Stimulated activated CD8-positive, alpha-beta memory T cell treated with anti-CD3 and anti-CD28 coated beads, Interleukin-4, amount 100 ng/mL, for 4 hours (primary cell): ENCODE measurements at regions not wholly inside any gene's neighbourhood (a gene's known extent, or its start where the extent isn't known, plus 50 kb on each side); places are given as distances from the start of the nearest gene placed in this dataset.

Experiments used
- DNase-seq, 2 donors: peaks; one replicate each; pipeline ENCODE4 v3.0.0-alpha.2; 2020; ENCODE audit warnings: low read depth in 2 of 2, low spot score in 1 of 2

DNA sequence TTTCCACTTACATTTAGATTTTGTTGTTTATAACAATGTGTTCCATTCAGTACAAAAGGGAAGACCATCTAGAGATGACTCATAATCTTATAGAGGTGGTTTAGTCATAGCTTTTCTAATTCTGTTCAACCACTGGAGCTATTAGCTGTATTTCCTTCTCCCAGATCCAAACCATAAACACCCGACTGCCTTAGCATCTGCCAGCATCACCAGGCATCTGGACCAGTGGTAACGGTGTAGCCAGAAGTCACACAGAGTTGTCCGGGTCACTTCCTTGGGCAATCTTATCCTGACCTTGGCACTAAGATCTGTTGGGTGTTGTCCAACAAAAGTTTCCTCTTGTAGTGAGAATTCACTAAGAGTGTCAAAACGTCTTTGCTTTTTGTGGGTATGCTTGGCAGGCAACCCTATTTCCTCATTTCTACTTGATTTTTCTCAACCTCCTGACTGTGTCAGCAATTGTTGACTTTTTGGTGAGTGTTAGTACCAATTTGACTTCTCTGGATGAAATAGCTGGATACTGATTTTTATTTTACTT lies 372.1 kb upstream of the B3GALT2 start:
- no peak for DNase-seq

- no peak for DNase-seq
Measured at GRCh38 chr1:193555662-193556441, 369.4 kb upstream of the B3GALT2 start.

GRCh38 chr1:193553564-193553963 lies 367.2 kb upstream of the B3GALT2 start:
- no peak for DNase-seq

DNA sequence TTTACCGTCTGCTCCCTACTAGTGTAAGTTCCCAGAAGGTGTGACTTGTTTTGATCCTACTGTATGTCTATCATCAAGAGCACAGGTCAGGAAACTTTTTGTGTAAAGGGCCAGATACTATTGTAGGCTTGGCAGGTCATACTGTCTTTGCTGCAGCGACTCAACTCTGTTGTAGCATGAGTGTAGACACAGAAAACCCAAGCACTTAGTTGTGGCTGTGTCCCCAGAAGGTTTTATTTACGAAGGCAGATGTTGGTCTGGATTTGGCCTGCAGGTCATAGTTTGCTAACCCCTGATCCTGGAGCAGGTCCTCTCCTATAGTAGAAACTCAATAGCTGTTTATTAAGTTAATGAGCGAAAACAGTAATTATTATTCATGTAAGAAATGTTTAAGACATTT lies 365.9 kb upstream of the B3GALT2 start:
- no peak for DNase-seq

DNA sequence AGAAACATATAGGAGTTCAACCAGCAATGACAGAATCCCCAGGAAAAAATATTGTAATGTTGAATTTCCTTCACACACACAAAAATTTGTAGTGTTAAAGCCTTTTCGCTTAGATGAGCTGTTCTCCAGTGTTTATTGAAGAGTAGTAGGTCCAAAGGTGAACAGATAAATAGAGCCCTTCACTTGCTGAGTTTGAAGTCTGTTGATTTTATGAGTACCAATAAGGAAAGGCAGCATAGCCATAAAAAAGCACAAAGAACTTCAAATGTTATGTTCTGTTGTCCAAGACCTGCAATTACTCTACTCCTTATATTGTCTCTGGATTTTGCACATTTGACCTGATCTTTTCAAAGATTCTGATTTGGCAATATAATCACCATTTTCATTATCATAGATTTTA lies 362.7 kb upstream of the B3GALT2 start:
- no peak for DNase-seq

DNA sequence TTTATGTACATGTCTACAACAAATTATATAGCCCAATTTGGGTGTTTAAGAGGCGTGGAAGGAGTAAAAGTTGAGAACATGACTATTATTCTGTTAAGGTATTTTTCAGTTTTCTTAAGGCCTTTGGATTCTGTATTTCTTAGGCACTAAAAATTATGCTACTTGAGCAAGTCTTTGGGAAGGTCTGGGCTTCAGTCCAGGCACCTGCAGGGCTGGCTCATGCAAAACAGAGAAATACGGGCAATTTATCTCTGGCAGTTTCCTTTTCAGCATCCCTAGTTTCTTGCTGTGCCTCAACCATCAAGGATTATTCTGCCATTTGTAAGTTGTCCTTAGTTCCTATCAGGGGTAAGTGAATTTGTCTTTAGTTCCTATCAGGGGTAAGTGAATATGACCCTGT lies 358.8 kb upstream of the B3GALT2 start:
- DNase-seq = no peak

GRCh38 chr1:193543259-193543658 lies 356.8 kb upstream of the B3GALT2 start:
- no peak for DNase-seq

DNA sequence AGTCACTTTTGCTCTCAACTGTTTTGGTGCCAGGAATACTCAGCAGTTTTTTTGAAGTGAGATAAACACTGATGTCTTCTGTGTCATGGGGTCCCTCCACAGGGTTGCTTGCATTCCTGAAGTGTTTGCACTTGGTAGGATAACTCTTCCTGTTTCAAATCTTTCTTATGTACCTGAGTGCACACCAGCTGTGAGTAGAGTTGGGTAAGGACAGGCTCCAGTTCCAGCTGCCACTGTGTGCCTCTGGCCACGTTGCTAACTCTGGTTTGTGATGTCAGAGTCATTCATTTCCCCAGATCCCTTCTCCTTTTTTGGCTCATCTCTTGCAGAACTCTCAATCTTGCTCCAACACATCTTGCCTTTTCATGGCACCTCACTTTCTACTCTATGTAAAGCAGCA lies 356.3 kb upstream of the B3GALT2 start:
- no peak for DNase-seq

DNA sequence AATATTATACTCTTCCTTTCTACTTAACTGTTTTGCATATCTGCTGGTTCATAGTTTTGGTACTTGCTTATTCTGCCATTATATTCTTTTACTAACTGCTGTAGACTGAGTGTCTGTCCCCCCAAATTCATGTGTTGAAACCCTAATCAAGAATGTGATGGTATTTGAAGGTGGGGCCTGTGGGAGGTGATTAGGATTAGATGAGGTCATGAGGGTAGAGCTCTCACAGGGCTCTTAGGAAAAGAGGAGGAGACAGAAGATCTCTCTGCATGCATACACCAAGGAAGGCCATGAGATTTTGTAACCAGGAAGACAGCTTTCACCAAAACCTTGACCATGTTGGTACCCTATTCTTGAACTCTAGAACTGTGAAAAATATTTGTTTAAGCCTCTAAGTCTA lies 354.1 kb upstream of the B3GALT2 start:
- DNase-seq = no peak

GRCh38 chr1:193539731-193540459 lies 353.5 kb upstream of the B3GALT2 start:
- DNase-seq = no peak

DNA sequence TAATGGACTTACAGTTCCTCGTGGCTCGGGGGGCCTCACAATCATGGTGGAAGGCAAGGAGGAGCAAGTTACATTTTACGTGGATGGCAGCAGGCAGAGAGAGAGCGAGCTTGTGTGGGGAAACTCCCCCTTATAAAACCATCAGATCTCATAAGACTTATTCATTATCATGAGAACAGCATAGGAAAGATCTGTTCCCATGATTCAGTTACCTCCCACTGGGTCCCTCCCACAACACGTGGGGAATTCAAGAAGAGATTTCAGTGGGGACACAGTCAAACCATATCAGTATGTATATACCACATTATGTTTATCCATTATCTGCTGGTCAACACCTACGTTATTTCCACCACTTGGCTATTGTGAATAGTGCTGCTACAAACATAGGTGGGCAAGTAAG lies 352.3 kb upstream of the B3GALT2 start:
- DNase-seq = no peak

- no peak for DNase-seq
Measured at GRCh38 chr1:193538003-193538354, 351.6 kb upstream of the B3GALT2 start.

GRCh38 chr1:193537266-193538002 lies 351.0 kb upstream of the B3GALT2 start:
- no peak for DNase-seq

DNA sequence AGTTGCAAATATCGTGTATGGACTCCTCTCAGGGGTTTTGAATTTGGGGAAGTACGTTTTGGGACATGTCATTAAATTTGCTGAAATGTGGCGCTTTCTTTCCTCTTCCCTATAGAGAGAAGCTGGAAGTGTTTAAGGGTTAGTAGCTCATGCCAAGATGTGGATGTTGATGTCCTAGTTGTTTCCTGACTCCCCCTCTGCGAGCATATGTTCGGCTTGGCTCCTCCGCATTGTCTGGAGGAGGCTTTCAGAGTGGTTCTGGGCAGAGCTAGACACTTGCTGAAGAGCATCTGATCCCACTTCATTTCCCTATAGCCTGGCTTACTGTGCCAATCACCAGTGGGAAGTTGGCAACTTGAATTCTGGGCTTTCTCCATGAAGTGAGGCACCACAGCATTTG lies 347.4 kb upstream of the B3GALT2 start:
- DNase-seq = no peak

GRCh38 chr1:193525917-193526710 lies 339.7 kb upstream of the B3GALT2 start:
- no peak for DNase-seq

DNA sequence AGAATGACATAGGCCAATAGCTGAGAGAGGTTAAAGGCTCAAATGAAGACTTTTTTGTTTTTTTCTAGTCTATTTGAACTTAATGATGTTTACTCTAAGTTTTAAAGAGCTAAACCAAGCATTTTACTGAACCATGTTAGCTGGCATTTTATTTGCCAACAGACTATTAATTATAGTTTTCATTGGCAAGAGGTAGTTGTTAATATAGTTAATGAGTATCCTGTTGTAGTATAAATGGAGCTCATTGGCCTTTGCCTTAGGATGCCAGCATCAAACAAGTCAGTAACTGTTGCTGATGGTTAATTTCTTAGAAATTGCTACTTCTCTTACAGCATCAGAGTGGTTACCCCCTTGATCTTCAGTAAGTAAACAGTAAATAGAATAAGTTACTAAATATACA lies 339.0 kb upstream of the B3GALT2 start:
- no peak for DNase-seq

GRCh38 chr1:193524616-193525015 lies 338.2 kb upstream of the B3GALT2 start:
- no peak for DNase-seq

DNA sequence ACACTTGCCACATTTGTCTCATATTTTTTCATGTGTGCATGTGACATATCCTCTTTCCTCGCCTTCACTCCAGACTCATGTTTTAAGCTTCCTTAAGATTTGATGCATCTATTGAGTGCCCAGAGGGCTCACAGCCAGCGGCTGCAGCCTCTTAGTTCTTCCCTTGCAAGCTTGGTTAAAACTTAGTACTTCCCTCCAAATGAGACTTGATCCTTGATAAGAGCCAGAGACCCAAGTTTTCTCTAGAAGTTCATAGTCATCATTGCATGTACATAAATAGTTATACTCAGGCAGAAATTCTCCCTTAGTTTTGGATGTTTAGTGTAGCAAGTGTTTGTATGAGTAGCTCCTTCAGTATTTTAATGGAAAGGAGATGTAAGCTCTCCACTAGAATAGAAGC lies 337.6 kb upstream of the B3GALT2 start:
- no peak for DNase-seq

- no peak for DNase-seq
Measured at GRCh38 chr1:193520472-193520871, 334.1 kb upstream of the B3GALT2 start.

DNA sequence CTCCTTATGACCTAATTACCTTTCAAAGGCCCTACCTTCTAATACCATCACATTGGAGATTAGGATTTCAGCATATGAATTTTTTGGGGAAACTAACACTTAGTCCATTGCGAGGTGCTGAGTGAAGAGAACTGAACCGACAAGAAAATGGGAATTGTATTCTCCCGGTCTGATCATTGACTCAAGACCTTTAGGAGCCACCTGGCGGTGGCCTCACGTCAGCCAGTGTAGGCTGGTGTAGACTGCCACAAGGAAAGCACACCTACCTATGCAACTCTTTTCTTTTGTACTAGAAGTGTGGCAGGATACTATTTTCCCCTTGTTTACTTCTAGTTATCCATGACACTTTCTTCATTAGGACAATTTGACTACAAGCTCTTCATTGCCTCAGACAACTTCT lies 333.5 kb upstream of the B3GALT2 start:
- no peak for DNase-seq

DNA sequence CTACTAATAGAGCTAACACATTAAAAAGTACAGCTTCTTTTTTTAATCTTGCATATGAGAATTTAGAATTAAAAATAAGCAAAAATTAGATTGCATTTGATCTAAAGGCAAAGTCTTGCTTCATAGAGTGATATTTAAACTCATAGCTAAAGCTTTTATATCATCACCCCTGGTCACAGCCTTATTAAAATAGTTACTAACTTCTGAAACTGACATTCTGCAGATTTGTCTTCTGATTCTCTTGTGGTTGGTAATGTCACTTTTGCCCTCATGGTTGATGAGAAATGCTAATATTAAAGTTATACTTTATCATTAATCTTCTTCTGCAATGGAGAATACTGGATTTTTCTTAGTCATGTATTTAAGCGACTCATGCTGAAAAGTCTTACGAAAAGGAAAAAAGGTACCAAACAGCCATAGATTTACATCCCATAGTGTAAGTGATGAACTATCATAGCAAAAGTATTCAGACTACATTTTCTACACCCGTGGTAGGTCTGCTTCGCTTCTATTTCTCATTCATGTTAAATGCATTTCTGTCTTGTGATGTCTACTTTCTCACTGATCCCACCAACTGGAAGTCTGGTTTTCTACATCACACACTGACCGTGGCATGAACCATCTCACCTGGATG lies 330.5 kb upstream of the B3GALT2 start:
- no peak for DNase-seq
